ENCODE measurements at regions not wholly inside any gene's neighbourhood (a gene's known extent, or its start where the extent isn't known, plus 50 kb on each side); places are given as distances from the start of the nearest gene placed in this dataset.

GRCh38 chr10:132129431-132129830, 57.3 kb upstream of the DPYSL4 start (continued):
- TF ChIP-seq ATF2 (IDR thresholded peaks at IDR 0.05; ENCODE audit: low read length) = no peak
- no peak for TF ChIP-seq TCF3 (IDR thresholded peaks at IDR 0.05; ENCODE audit: borderline replicate concordance, insufficient read depth, low read depth, low read length)
- TF ChIP-seq CBX5 (IDR thresholded peaks at IDR 0.05; ENCODE audit: low read depth) = no peak

GRCh38 chr10:132130286-132131265, 56.2 kb upstream of the DPYSL4 start:
- Histone ChIP-seq H2AFZ (ENCODE audit: control insufficient read depth, low read depth, low read length) (no peak overlapping the region), H3K9ac (ENCODE audit: control insufficient read depth, insufficient read depth, low read length) (no peak overlapping the region), H3K27ac (ENCODE audit: control insufficient read depth, insufficient read depth) (no peak overlapping the region), H3K4me3 (no peak overlapping the region), H4K20me1 (ENCODE audit: control insufficient read depth, insufficient read depth) (no peaks in the 10 kb centered on the region), H3K79me2 (ENCODE audit: control insufficient read depth, insufficient read depth, low read length) (no peaks in the 10 kb centered on the region), H3K27me3 (replicated peaks in 1 of 2; ENCODE audit: control insufficient read depth in 2 of 2, insufficient read depth in 2 of 2, low read length in 1 of 2) (no peaks in the 10 kb centered on the region), H3K36me3 (ENCODE audit: control insufficient read depth in 2 of 2, insufficient read depth in 2 of 2, low read length in 1 of 2) (no peaks in the 10 kb centered on the region), H3K9me3 (replicated peaks; ENCODE audit: control insufficient read depth, insufficient read depth, low read length) (no peaks in the 10 kb centered on the region), H3K4me1 (ENCODE audit: control insufficient read depth, insufficient read depth, low read length) (no peaks in the 10 kb centered on the region), H3K4me2 (ENCODE audit: control insufficient read depth, insufficient read depth) (no peak overlapping the region)
- no TSS peak for BruUV-seq (replicated peaks)
- FAIRE-seq = no peak
- RAD21 ChIA-PET (ENCODE audit: unreplicated experiment) = no interaction called here
- TF ChIP-seq SREBF1 (IDR thresholded peaks at IDR 0.05; ENCODE audit: low read length) = no peak
- SMC1A ChIA-PET (ENCODE audit: uncharacterized antibody, unreplicated experiment) = no interaction called here
- intact Hi-C loops (cut with micrococcal nuclease; ENCODE audit: unreplicated experiment) = no loop called here
- in situ Hi-C loops (cut with MboI) = no loop called here
- CTCF ChIA-PET = no interaction called here
- ATAC-seq = no peak
- DNase-seq (ENCODE audit: low read depth, low spot score) = no peak
- POLR2A ChIA-PET = interaction anchor here (0.7 kb wide), 1 partner anchor 840 kb away, joined by 3 read pairs; no protein-coding TSS in a partner anchor
- WGBS (ENCODE audit: insufficient coverage, insufficient replicate concordance, low lambda C conversion rate, missing lambda C conversion rate) = 48% methylated on average over 23 of the region's 24 CpGs

Data from GM12878 (cell line).